Stimulated activated CD4-positive, alpha-beta T cell treated with anti-CD3 and anti-CD28 coated beads, Interleukin-2, amount 100 ng/mL, for 48 hours (primary cell): ENCODE measurements at regions not wholly inside any gene's neighbourhood (a gene's known extent, or its start where the extent isn't known, plus 50 kb on each side); places are given as distances from the start of the nearest gene placed in this dataset.
"Not testable (repeated sequence)": the region's sequence is repeated elsewhere in the genome, so short reads cannot be mapped to it uniquely, and the experiment has no call there.

Source experiments
- DNase-seq, 2 donors: peaks; one replicate each; pipeline ENCODE4 v3.0.0-alpha.2; 2020

GRCh38 chr20:29883514-29884219 lies 1373.8 kb upstream of the DEFB115 start:
- not testable (repeated sequence) for DNase-seq

GRCh38 chr20:29884322-29884721 lies 1373.1 kb upstream of the DEFB115 start:
- DNase-seq, result not testable (repeated sequence)

GRCh38 chr20:29885282-29886185 lies 1371.9 kb upstream of the DEFB115 start:
- DNase-seq, result not testable (repeated sequence)

- not testable (repeated sequence) for DNase-seq
These were observed 1365.9 kb upstream of the DEFB115 start for GRCh38 chr20:29891555-29891954.
